Activated CD4-positive, CD25-positive, alpha-beta regulatory T cell treated with anti-CD3 and anti-CD28 coated beads, Interleukin-2, amount 50 U/mL, for 24 hours (primary cell): ENCODE measurements at regions not wholly inside any gene's neighbourhood (a gene's known extent, or its start where the extent isn't known, plus 50 kb on each side); places are given as distances from the start of the nearest gene placed in this dataset.
"Not testable (repeated sequence)": the region's sequence is repeated elsewhere in the genome, so short reads cannot be mapped to it uniquely, and the experiment has no call there.

Experiments
- ATAC-seq, 2 donors: fragments of 150-1000 bp; cut with Tn5 transposase; one replicate each; pipeline ENCODE4 v1.10.0; 2021; ENCODE audit warnings: mild to moderate bottlenecking in 1 of 2, moderate library complexity in 1 of 2

DNA sequence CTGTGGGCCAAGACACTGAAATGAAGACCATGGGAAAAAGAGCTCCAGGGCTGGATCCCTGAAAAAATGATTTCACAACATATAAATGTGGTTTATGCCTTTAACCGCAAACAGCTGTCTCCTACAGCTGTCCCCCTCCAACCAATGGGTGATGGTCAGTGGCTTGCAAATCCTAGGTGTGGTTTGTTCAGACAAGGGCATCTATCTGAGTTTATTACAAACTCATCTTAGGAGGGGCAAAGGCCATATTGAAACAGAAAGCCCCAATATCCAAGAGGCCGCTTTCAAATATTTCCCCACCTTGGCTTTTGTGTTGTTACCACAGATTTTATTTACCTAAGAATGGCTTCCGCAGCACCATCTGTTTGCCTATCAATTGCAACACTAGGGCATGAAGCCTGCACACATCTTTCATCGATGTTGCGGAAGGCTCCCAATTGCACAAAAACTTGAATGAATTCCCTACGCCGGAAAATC, 503.6 kb upstream of the AMELY start:
- no peak for ATAC-seq

DNA sequence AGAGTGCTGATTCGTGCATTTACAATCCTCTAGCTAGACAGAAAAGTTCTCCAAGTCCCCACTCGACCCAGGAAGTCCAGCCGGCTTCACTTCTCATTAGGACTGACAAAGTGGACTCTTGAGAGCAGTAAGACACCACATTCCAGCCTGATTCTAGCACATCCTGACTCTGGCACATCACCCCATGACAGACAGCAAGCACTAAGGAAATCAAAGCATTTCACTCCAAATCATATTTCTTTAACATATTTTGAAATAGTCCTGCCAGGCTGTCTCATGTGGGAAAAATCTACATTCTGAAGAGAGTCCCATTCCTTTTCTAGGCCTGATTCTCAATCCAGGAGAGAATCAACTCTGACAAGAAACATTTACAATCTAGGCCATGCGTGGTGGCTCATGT, 478.5 kb upstream of the AMELY start:
- ATAC-seq = no peak

DNA sequence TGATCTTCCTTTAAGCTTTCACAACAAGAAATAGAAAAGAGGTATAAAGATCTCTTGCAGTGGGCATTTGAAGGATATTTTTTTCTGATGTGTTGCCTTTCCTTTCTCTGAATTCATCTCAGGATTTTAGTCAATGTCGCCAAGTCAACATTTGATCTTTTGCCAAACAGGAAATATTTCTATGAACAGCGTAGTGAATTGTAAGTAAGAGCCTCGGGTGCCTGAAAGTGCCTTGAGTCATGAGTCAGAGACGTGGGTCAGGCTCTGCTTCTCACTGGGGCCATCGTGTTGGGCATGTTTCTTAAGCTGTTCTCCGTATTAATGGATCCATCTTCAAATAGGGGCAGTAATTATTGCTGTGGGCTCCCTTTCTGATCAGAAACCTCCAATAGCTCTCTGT, 471.4 kb upstream of the AMELY start:
- no peak for ATAC-seq

DNA sequence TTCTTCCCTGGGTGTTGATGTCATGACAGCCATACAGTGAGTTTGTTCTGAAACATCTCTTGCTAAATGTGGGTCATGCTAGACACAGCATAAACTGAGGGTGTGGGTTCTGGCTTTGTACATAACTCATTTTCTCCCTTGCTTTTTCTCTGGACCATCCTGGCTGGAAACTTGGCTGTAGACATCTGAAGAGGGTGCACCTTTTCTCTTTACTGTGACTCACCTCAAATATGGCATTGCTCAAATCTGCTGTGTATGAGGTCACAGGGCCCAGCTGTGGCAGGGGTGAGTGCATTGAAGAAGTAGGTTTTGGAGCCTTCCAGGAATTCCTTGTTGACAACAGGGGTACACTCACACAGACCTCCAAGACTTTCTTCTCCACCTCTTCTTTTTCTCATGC, 465.5 kb upstream of the AMELY start:
- no peak for ATAC-seq

DNA sequence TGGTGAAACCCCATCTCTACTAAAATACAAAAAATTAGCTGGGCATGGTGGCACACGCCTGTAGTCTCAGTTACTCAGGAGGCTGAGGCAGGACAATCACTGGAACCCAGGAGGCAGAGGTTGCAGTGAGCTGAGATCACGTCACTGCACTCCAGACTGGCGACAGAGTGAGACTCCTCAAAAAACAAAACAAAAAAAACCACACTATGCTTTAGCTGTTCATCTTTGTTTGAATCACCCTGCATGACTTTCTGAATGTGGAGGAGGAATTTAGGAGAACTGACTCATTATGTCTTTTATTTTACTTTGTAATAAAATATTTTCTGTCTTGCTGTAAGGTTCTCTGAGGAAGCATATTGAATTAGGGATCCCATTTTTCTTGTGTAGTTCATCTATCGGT, 462.9 kb upstream of the AMELY start:
- not testable (repeated sequence) for ATAC-seq

DNA sequence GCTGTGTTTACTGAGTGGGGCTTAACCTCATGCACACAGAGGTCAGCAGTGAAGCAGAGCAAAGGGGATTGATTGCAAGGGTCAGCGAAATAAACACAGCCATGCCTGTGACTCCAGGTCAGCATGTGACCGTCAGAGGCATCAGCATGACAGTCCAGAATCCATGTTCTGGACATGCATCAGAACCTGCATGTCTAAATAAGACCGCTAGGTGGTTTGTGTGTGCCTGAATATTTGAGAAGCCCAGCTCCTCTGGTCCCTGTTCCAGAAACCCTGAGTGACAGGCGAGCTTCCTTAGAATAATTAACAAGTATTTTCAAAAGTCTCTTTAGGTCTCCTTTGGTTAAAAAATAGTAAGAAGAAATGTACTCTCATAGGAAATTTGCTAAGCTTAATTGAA, 460.4 kb upstream of the AMELY start:
- not testable (repeated sequence) for ATAC-seq

DNA sequence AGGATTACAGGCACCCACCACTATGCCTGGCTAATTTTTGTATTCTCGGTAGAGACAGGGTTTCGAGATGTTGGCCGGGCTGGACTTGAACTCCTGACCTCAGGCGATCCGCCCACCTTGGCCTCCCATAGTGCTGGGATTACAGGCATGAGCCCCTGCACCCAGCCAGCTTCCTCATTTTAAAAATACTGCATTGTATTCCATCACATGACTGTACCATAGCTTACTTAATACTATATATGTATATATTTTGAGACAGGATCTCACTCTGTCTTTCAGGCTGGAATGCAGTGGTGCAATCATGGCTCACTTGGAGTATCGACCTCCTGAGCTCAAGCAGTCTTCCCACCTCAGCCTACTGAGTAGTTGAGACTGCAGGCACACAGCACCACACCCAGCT, 459.5 kb upstream of the AMELY start:
- not testable (repeated sequence) for ATAC-seq

DNA sequence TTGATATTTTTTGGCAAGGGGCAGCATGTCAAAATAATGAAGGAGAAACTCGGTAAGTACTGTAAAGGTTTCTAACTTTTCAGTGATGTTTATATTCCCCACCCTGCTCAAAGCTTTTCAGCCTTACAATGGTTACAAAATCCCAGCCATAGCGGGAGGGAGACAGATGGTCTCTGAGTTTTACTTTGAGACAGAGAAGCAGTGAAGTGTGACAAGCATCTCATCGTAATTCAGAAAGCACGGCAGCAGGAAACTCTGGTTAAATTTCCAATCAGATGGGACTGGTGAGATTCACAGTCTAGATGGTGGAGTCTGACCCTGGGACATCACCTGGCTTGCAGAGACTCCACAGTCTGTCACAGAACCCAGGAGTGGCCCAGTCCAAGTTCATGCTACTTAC, 448.0 kb upstream of the AMELY start:
- ATAC-seq = no peak

DNA sequence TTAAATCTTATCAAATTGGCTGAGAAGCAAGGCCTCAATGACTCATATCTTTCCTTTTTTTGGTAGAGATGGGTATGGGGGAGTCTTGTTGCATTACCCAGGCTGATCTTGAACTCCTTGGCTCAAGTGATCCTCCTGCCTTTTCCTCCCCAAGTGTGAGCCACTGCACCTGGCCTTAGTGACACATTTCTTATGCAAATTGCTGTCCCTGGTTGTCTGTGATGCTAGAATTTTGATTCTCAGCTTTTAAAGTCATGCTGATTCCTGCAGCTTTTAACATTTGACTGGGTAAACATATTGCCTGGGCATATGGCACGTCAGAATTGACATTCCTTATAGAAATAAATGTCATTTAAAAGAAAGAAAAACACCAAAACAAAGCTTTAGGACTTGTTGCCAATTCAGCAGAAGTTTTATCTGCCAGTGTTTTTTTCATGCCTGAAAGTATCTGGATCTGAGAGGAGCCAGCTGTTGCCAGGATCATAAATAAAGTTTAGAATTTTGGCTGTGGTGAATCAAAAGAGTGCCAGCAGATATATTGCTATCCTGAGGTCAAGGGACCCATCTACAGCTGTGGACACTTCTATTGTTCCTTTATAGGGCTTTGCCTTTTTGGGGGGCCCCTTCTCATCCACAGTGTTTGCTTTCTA, 446.7 kb upstream of the AMELY start:
- ATAC-seq = no peak

DNA sequence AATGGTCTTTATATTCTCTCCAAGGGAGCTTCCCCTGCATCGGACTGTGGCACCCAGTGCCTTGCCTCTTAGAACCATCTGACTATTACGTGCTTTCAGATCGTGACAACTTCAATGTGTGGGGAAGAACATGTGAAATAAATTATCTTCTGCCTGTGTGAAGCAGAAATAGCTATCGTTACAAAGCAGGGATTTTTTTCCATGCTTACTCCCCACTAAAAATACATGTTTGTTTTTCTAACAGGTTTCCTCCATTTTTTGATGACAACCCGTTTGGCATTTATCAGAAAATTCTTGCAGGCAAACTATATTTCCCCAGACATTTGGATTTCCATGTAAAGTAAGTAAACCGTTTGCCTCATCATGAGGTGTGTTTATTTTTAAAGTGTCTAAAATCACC, 444.3 kb upstream of the AMELY start:
- ATAC-seq = not testable (repeated sequence)

DNA sequence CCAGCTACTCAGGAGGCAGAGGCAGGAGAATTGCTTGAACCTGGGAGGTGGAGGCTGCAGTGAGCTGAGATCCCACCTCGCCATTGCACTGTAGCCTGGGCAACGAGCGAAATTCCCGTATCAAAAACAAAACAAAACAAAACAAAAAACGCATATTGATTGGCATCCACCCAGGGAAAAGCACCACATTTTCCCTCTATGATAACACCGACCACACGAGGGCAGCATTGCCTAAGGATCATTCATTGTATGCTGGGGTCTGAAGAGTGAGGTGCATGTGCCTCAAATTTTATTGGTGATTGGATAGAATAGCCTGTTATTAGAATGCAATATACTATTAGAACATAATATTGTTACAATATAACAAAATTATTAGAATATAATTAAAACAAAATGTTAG, 433.1 kb upstream of the AMELY start:
- ATAC-seq = no peak

DNA sequence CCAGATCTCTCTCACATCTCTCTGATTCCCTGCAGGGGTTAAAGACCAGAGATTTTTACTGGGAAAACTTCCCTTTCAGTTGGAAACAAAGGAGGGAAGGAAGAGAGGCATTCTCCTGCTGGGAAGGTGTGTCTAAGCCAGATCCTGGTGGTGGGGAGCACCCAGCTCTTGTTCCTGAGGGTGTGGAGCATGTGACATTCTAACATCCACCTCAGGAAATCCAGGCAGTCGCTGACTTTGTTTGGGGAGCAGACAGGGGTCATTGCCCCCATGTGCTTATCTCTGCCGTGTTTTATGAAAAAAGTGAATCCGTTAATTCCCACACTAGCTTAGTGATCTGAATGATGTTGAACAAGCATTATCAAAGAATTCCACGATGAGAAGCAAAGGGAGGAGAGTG, 431.7 kb upstream of the AMELY start:
- no peak for ATAC-seq

DNA sequence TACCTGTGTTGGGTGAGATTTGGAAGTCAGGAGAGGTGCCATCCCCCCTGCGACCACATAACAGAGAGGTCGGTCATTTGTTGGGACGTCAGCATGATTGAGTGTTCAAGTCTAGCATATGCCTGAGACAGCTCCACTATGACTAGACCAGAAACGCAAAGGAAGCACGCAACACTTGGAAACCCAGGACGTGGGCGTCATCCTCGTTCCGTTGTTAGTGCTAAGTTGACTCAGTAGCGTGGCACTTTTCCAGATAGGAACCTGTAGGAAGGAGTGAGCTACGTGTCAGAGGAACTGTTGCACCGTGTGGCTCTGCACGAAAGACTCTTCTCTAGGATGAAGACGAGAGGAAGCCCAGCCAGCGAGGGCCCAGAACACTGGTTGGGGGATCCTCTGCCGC, 431.2 kb upstream of the AMELY start:
- peak in 1 of 2 donors; percentile 27 for ATAC-seq

DNA sequence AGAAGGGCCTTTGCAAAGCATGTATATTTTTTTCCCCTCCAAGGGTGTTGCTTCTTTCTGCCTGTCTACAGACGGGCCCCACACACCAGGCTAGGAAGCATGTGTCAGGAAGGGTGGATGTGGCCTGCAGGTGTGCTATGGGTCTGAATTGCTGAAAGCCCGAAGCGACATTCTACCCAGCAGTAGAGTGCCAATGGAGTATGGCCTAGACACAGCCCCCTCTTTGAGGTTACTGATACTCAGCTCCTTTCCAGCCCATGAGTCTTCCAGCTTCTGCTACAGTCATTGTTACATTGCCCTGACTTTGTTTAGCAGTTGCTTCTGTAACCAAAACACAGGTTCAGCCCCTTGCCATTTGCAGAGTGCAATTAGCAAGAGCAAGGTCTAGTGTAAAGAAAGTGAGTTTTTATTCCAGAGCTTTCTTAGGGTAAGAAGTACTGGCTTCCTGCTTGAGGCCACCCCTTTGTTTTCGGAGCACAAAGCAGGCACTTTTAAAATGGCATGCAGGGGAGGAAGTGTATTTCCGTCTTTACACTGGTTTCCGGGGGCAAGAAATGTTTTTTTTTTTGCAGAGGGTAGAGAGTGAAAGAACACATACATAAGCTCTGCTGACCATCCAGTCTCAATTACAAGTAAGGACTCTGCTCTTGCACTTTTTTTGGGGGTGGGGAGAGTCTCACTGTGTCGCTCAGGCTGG, 428.0 kb upstream of the AMELY start:
- ATAC-seq = peak; percentile 25 to 30

DNA sequence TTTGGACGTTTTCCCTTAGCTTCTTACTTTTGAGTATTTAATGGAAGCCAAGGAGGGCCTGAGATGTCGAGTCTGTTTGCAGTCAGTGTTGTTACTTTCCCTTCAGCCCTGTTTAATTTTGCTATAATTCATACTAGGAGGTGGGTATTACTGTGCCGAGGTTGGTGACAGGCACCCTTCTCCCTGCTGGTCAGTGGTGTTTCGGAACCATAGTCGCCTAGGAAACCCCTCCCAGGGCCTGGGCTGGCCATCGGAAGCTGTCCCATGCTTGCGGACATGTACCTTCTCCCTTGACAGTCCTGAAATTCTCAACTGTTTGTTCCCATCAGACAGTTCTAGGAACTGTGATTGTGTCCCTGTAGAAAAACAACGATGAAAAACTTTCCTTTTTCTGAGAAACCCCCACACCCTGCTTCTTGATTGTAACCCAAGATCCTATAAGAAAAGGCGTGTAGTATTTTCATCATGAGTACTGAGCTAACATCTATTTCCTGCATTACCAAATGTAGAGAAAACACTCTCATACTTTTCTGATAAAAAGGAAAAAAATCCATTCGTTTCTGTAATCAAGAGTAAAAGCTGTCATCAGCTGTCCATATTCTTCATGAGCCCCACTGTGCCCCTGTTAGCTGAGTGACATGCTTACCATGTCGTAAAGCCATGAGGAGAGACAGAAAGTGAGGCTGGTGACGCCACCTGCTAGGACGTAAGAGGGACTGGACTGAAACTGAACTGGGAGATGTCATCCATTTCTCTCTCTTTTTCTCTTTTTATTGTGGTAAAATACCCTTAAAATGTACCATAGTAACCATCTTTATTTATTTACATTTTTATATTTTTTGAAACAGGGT, 424.7 kb upstream of the AMELY start:
- no peak for ATAC-seq

DNA sequence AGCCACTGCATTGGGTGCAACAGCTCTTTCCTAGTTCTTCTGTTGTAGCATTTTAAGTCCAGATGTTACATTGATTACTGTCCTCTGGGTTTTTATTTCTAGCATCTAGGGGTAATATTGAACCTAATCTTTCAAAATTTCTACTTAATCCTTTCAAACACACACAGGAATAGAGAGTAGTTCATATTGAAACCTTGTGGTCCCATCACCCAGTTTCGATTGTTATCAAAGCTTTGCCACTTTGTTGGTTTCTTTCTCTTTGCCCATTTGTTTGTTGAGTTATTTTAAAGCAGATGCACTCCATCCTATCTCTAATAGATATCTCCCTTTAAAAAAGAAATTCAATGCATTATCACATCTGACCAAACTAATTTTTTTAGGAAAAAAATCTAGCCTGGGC, 422.9 kb upstream of the AMELY start:
- peak in 1 of 2 donors; percentile 51 for ATAC-seq

DNA sequence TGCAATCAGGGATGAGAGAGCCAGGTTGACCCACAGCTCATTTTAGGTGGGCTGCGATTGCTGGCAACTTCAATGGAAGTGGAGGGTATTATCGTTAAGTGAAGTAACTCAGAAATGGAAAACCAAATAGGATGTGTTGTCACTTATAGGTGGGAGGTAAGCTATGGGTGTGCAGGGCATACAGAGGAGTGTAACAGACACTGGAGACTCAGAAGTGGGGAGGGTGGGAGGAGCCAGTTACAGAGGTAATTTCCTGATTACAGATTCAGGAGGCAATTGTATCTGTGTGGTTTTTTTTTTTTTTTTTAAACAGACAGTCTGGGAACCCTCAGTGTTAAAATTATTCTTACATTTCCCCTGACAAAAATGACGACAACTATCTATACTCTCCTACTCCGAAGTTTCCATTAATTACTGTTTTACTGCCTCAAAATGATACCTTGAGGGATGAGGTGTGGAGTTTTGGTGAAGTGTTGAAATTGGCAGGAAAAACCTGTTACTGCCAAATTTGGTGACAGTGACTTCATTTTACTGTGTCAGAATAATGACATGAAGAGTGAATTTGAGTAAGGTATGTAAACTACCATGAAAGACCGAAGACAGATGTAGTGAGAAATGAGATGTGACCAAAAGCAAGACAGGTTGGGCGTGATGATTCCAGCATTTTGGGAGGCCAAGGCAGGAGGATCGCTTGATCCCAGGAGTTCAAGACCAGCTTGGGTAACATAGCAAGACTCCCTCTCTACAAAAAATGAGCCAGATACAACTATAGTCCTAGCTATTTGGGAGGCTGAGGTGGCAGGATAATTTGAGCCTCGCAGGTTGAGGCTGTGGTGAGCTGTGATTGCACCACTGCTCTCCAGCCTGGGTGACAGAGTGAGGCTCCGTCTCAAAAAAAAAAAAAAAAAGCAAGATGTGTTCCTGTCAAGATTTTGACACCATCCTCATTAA, 415.0 kb upstream of the AMELY start:
- peak; percentile 67 to 74 for ATAC-seq

DNA sequence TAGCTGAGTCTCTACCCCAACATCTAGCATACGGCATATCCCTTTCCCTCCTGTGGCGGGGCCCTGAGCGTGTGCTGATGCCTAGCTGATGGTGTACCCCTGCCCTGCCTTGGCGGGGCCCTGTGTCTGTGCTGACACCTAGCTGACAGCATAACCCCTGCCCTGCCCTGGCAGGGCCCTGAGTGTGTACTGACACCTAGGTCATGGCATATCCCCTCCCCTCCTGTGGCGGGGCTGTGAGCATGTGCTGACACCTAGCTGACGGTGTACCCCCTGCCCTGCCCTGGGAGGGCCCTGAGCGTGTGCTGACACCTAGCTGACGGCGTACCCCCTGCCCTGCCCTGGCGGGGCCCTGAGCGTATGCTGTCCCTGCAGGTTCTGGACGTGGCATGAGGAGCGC, 414.0 kb upstream of the AMELY start:
- no peak for ATAC-seq

DNA sequence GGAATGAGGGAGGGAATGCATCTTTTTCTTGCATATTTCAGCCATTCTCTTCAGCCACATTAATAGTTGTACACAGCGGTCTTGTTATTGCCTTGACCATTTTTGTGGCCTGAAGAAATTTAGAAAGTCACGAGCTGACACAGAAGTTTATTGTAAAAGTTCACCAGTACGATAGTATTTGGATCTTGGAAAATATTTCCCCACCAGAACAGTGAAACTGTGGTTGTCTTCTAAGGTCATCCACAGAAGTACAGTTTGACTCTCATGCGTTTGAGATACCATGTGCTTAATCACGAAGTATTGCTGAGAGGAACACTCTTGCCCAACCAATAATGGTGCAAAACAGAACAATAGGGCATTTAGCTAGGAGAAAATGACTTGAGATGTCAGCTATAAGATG, 409.2 kb upstream of the AMELY start:
- no peak for ATAC-seq

DNA sequence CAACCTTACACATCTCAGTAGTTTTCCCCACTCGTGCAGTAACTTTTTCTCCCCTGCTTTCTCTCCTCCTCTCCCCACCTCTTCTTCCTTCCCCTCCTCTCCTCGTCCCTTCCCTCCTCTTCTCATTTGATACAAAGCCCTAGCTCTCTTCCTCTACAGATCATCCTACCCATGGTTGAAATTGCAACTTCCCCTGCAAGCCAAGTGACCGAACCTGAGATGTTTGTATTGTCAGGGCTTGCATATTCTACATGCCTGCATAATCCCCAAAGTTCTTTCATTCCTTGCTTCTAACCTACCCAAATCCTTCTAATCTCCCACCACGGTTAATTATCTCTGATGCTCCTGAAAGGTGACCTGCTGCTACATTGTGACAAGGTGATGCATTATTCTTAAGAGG, 408.6 kb upstream of the AMELY start:
- not testable (repeated sequence) for ATAC-seq

DNA sequence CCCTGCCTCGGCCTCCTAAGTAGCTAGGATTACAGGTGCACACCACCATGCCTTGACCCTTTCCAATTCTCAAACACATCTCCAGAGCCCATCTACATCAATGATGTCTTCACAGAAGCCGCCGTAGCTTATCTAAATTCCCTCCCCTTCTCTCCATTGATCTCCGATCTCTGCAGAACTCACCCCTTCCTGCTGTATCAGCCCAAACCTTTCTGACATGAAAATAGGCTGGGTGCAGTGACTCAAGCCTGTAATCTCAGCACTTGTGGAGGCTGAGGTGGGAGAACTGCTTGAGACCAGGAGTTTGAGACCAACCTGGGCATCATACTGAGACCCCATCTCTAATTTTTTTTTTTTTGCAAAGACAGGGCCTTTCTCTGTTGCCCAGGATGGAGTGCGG, 406.6 kb upstream of the AMELY start:
- no peak for ATAC-seq

DNA sequence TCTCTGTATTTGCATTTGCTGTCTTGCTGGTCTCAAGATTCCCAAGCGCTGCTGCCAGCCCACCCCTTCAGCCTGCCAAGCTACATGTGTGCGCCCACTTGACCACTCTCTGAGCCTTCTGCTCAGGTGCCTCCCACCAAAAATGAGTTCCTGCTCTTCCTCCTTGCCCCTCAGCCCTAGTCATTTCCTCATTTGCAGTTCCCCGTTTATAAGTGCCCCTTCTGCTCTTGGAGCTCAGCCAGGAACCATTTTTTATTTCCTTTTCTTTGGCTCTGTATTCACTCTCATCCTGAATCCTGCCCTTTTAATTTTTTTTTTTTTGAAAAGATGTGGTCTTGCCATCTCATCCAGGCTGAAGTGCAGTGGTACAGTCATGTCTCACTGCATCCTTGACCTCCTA, 406.0 kb upstream of the AMELY start:
- ATAC-seq = no peak
